Embryonic facial prominence (tissue), 1 donor: ENCODE measurements at regions not wholly inside any gene's neighbourhood (a gene's known extent, or its start where the extent isn't known, plus 50 kb on each side); places are given as distances from the start of the nearest gene placed in this dataset.
"Not testable (repeated sequence)": the region's sequence is repeated elsewhere in the genome, so short reads cannot be mapped to it uniquely, and the experiment has no call there.

Experiments
- DNase-seq: peaks from one replicate; pipeline ENCODE4 v3.0.0-alpha.2; 2016; ENCODE audit errors: extremely low spot score

GRCh38 chr5:87138091-87138805 is 129.4 kb upstream of the RASA1 start:
- DNase-seq, result no peak

- no peak for DNase-seq
These were observed 127.9 kb upstream of the RASA1 start for GRCh38 chr5:87139795-87140194.

- no peak for DNase-seq
These were observed 126.1 kb upstream of the RASA1 start for GRCh38 chr5:87141544-87141943.

GRCh38 chr5:87145853-87146252 is 121.8 kb upstream of the RASA1 start:
- DNase-seq, result not testable (repeated sequence)

GRCh38 chr5:87147441-87147840 is 120.2 kb upstream of the RASA1 start:
- no peak for DNase-seq

GRCh38 chr5:87150630-87151029 is 117.1 kb upstream of the RASA1 start:
- no peak for DNase-seq

- DNase-seq, result no peak
These were observed 116.1 kb upstream of the RASA1 start for GRCh38 chr5:87151547-87151946.

- no peak for DNase-seq
These were observed 114.8 kb upstream of the RASA1 start for GRCh38 chr5:87152886-87153285.

GRCh38 chr5:87154191-87154590 is 113.5 kb upstream of the RASA1 start:
- DNase-seq, result no peak

- no peak for DNase-seq
These were observed 112.6 kb upstream of the RASA1 start for GRCh38 chr5:87155106-87155505.

GRCh38 chr5:87156631-87157030 is 111.1 kb upstream of the RASA1 start:
- no peak for DNase-seq

GRCh38 chr5:87164409-87164808 is 103.3 kb upstream of the RASA1 start:
- DNase-seq, result no peak

GRCh38 chr5:87169300-87169991 is 98.2 kb upstream of the RASA1 start:
- DNase-seq, result no peak

GRCh38 chr5:87170799-87171198 is 96.9 kb upstream of the RASA1 start:
- no peak for DNase-seq

- no peak for DNase-seq
These were observed 85.0 kb upstream of the RASA1 start for GRCh38 chr5:87182649-87183048.

GRCh38 chr5:87183896-87184295 is 83.8 kb upstream of the RASA1 start:
- DNase-seq, result no peak

GRCh38 chr5:87184605-87185004 is 83.1 kb upstream of the RASA1 start:
- no peak for DNase-seq

- DNase-seq, result no peak
These were observed 81.8 kb upstream of the RASA1 start for GRCh38 chr5:87185838-87186237.

- DNase-seq, result no peak
These were observed 79.3 kb upstream of the RASA1 start for GRCh38 chr5:87188391-87188790.

- no peak for DNase-seq
These were observed 77.6 kb upstream of the RASA1 start for GRCh38 chr5:87190041-87190440.

GRCh38 chr5:87190687-87191086 is 77.0 kb upstream of the RASA1 start:
- DNase-seq, result no peak

GRCh38 chr5:87191645-87192044 is 76.0 kb upstream of the RASA1 start:
- no peak for DNase-seq

GRCh38 chr5:87195104-87195591 is 72.5 kb upstream of the RASA1 start:
- DNase-seq, result no peak
